ENCODE measurements at regions not wholly inside any gene's neighbourhood (a gene's known extent, or its start where the extent isn't known, plus 50 kb on each side); places are given as distances from the start of the nearest gene placed in this dataset.
"Not testable (repeated sequence)": the region's sequence is repeated elsewhere in the genome, so short reads cannot be mapped to it uniquely, and the experiment has no call there.

- no peak overlapping the region for H3K9ac ChIP-seq (ENCODE audit: extremely low read depth, low read length, poor library complexity, severe bottlenecking)
- no peaks in the 10 kb centered on the region for H3K27me3 ChIP-seq (ENCODE audit: control insufficient read depth, insufficient read depth, low read length, poor library complexity, severe bottlenecking)
- H3K27ac ChIP-seq (ENCODE audit: low read depth, low read length): no peak overlapping the region
- H3K4me1 ChIP-seq (ENCODE audit: control insufficient read depth, insufficient read depth, low read length): peaks cover 4% of the 10 kb centered on the region
- H3K36me3 Mint-ChIP-seq (ENCODE audit: low read depth): no peaks in the 10 kb centered on the region
- no peak overlapping the region for H3K4me3 Mint-ChIP-seq
- DNase-seq: no peak
- no peaks in the 10 kb centered on the region for H3K9me3 Mint-ChIP-seq
- no peak overlapping the region for H3K27ac Mint-ChIP-seq
- TF ChIP-seq CTCF (conservative IDR thresholded peaks at IDR 0.05): no peak
- H3K9me3 ChIP-seq (ENCODE audit: control insufficient read depth, low read length): no peaks in the 10 kb centered on the region
- H3K27me3 Mint-ChIP-seq (ENCODE audit: insufficient read depth): no peaks in the 10 kb centered on the region
- no peak overlapping the region for H3K4me3 ChIP-seq (ENCODE audit: low read length)
- H3K4me1 Mint-ChIP-seq: peaks cover 13% of the 10 kb centered on the region
- H3K36me3 ChIP-seq (ENCODE audit: control insufficient read depth, insufficient read depth, low read length): no peaks in the 10 kb centered on the region
These were observed 303.9 kb downstream of the REEP3 start for GRCh38 chr10:63825111-63825510.

GRCh38 chr10:63825766-63826165 is 304.6 kb downstream of the REEP3 start:
- H3K27me3 ChIP-seq (ENCODE audit: control insufficient read depth, insufficient read depth, low read length, poor library complexity, severe bottlenecking): no peaks in the 10 kb centered on the region
- H3K27me3 Mint-ChIP-seq (ENCODE audit: insufficient read depth): no peaks in the 10 kb centered on the region
- no peaks in the 10 kb centered on the region for H3K36me3 ChIP-seq (ENCODE audit: control insufficient read depth, insufficient read depth, low read length)
- H3K4me3 Mint-ChIP-seq: no peak overlapping the region
- H3K36me3 Mint-ChIP-seq (ENCODE audit: low read depth): no peaks in the 10 kb centered on the region
- H3K27ac Mint-ChIP-seq: no peak overlapping the region
- H3K4me1 ChIP-seq (ENCODE audit: control insufficient read depth, insufficient read depth, low read length): peaks cover 4% of the 10 kb centered on the region
- H3K9me3 Mint-ChIP-seq: no peaks in the 10 kb centered on the region
- H3K4me1 Mint-ChIP-seq: peaks cover 16% of the 10 kb centered on the region
- H3K27ac ChIP-seq (ENCODE audit: low read depth, low read length): no peak overlapping the region
- WGBS, 2 experiments (ENCODE audit: insufficient coverage in 1 of 2, insufficient read length in 1 of 2): 83 to 92% methylated on average over 3 to 5 of the region's 5 CpGs
- no peak overlapping the region for H3K4me3 ChIP-seq (ENCODE audit: low read length)
- H3K9ac ChIP-seq (ENCODE audit: extremely low read depth, low read length, poor library complexity, severe bottlenecking): no peak overlapping the region
- H3K9me3 ChIP-seq (ENCODE audit: control insufficient read depth, low read length): no peaks in the 10 kb centered on the region
- no peak for DNase-seq
- no peak for TF ChIP-seq CTCF (conservative IDR thresholded peaks at IDR 0.05)

GRCh38 chr10:63827018-63827417 is 305.8 kb downstream of the REEP3 start:
- not testable (repeated sequence) for H3K9me3 ChIP-seq (ENCODE audit: control insufficient read depth, low read length); H3K4me3 Mint-ChIP-seq; DNase-seq; H3K4me3 ChIP-seq (ENCODE audit: low read length); H3K27me3 Mint-ChIP-seq (ENCODE audit: insufficient read depth); H3K9ac ChIP-seq (ENCODE audit: extremely low read depth, low read length, poor library complexity, severe bottlenecking); H3K4me1 ChIP-seq (ENCODE audit: control insufficient read depth, insufficient read depth, low read length); H3K36me3 ChIP-seq (ENCODE audit: control insufficient read depth, insufficient read depth, low read length); H3K27ac ChIP-seq (ENCODE audit: low read depth, low read length); H3K27ac Mint-ChIP-seq; H3K9me3 Mint-ChIP-seq; H3K36me3 Mint-ChIP-seq (ENCODE audit: low read depth); H3K27me3 ChIP-seq (ENCODE audit: control insufficient read depth, insufficient read depth, low read length, poor library complexity, severe bottlenecking)
- peaks cover 16% of the 10 kb centered on the region for H3K4me1 Mint-ChIP-seq
- WGBS, 2 experiments (ENCODE audit: insufficient coverage in 1 of 2, insufficient read length in 1 of 2): 90 to 100% methylated on average over 1 to 3 of the region's 3 CpGs

GRCh38 chr10:63829020-63829419 is 307.8 kb downstream of the REEP3 start:
- H3K36me3 ChIP-seq (ENCODE audit: control insufficient read depth, insufficient read depth, low read length): no peaks in the 10 kb centered on the region
- Mint-ChIP-seq H3K27ac (no peak overlapping the region), H3K4me1 (peaks cover 16% of the 10 kb centered on the region), H3K27me3 (ENCODE audit: insufficient read depth) (no peaks in the 10 kb centered on the region), H3K4me3 (no peak overlapping the region), H3K9me3 (no peaks in the 10 kb centered on the region), H3K36me3 (ENCODE audit: low read depth) (no peaks in the 10 kb centered on the region)
- no peak overlapping the region for H3K27ac ChIP-seq (ENCODE audit: low read depth, low read length)
- 90 to 100% methylated on average over 1 to 2 of the region's 2 CpGs for WGBS, 2 experiments (ENCODE audit: insufficient coverage in 1 of 2, insufficient read length in 1 of 2)
- no peak overlapping the region for H3K4me3 ChIP-seq (ENCODE audit: low read length)
- no peaks in the 10 kb centered on the region for H3K9me3 ChIP-seq (ENCODE audit: control insufficient read depth, low read length)
- no peak for TF ChIP-seq CTCF (conservative IDR thresholded peaks at IDR 0.05)
- no peak overlapping the region for H3K9ac ChIP-seq (ENCODE audit: extremely low read depth, low read length, poor library complexity, severe bottlenecking)
- H3K27me3 ChIP-seq (ENCODE audit: control insufficient read depth, insufficient read depth, low read length, poor library complexity, severe bottlenecking): no peaks in the 10 kb centered on the region
- peaks cover 4% of the 10 kb centered on the region for H3K4me1 ChIP-seq (ENCODE audit: control insufficient read depth, insufficient read depth, low read length)
- DNase-seq: no peak
